Coronary artery (tissue), 2 donors: ENCODE measurements at regions not wholly inside any gene's neighbourhood (a gene's known extent, or its start where the extent isn't known, plus 50 kb on each side); places are given as distances from the start of the nearest gene placed in this dataset.

Experiments
- DNase-seq: peaks from one replicate; pipeline ENCODE4 v3.0.0-alpha.2; 2017; ENCODE audit warnings: low spot score
- H3K27ac ChIP-seq, 2 donors: fragments of 200-600 bp; sonication (generic); one replicate each; pipeline ENCODE4 v1.5.1; 2016 to 2019
- H3K4me3 ChIP-seq: fragments of 200-600 bp; sonication (generic); 2 replicates; pipeline ENCODE4 v1.5.1; 2016; ENCODE audit warnings: mild to moderate bottlenecking, moderate library complexity
- CTCF ChIP-seq: fragments of 200-600 bp; sonication (generic); IDR thresholded peaks from one replicate; pipeline ENCODE4 v1.5.1; 2019; ENCODE audit warnings: antibody characterized with exemption

- H3K4me3 ChIP-seq = no peak overlapping the region
- DNase-seq = no peak
- TF ChIP-seq CTCF = no peak
- no peak overlapping the region for H3K27ac ChIP-seq
Observed at GRCh38 chr11:115657586-115657985, 153.4 kb upstream of the CADM1 start.

- no peak for DNase-seq
- TF ChIP-seq CTCF = no peak
- Histone ChIP-seq H3K4me3 (no peak overlapping the region), H3K27ac (no peak overlapping the region)
Observed at GRCh38 chr11:115656669-115657068, 152.5 kb upstream of the CADM1 start.

- no peak overlapping the region for H3K27ac ChIP-seq
- DNase-seq = no peak
- TF ChIP-seq CTCF = no peak
- no peak overlapping the region for H3K4me3 ChIP-seq
Observed at GRCh38 chr11:115656041-115656440, 151.8 kb upstream of the CADM1 start.

- DNase-seq = no peak
- TF ChIP-seq CTCF = no peak
- Histone ChIP-seq H3K27ac (no peak overlapping the region), H3K4me3 (no peak overlapping the region)
Observed at GRCh38 chr11:115654792-115655191, 150.6 kb upstream of the CADM1 start.

GRCh38 chr11:115653926-115654325 lies 149.7 kb upstream of the CADM1 start:
- Histone ChIP-seq H3K4me3 (no peak overlapping the region), H3K27ac (no peak overlapping the region)
- no peak for DNase-seq
- TF ChIP-seq CTCF = no peak

- no peak for DNase-seq
- Histone ChIP-seq H3K4me3 (no peak overlapping the region), H3K27ac (no peak overlapping the region)
- TF ChIP-seq CTCF = no peak
Observed at GRCh38 chr11:115653076-115653475, 148.9 kb upstream of the CADM1 start.

GRCh38 chr11:115652496-115652895 lies 148.3 kb upstream of the CADM1 start:
- Histone ChIP-seq H3K4me3 (no peak overlapping the region), H3K27ac (no peak overlapping the region)
- no peak for TF ChIP-seq CTCF
- DNase-seq = no peak
